ENCODE measurements at regions not wholly inside any gene's neighbourhood (a gene's known extent, or its start where the extent isn't known, plus 50 kb on each side); places are given as distances from the start of the nearest gene placed in this dataset.

GRCh38 chr9:79173932-79174331 lies 397.8 kb upstream of the TLE4 start:
- CTCF ChIA-PET = no interaction called here
- no peak overlapping the region for H3K4me3 ChIP-seq (ENCODE audit: control insufficient read depth in 1 of 2, extremely low read depth in 1 of 2, low read length in 1 of 2)
- no peaks in the 10 kb centered on the region for H3K36me3 ChIP-seq (ENCODE audit: control insufficient read depth in 2 of 2, extremely low read depth in 1 of 2, insufficient read depth in 1 of 2, low read length in 1 of 2)
- POLR2A ChIA-PET = no interaction called here
- WGBS (ENCODE audit: insufficient coverage) = 60% methylated on average over 1 of the region's 3 CpGs
- H3K9me3 ChIP-seq = no peaks in the 10 kb centered on the region
- no peaks in the 10 kb centered on the region for H3K27me3 ChIP-seq (replicated peaks in 1 of 2; ENCODE audit: control insufficient read depth in 2 of 2, extremely low read depth in 1 of 2, insufficient read depth in 2 of 2, low read length in 1 of 2)
- Mint-ChIP-seq H3K4me1 (no peaks in the 10 kb centered on the region), H3K4me3 (no peak overlapping the region), H3K9me3 (no peaks in the 10 kb centered on the region), H3K27ac (no peak overlapping the region), H3K36me3 (no peaks in the 10 kb centered on the region), H3K27me3 (peaks cover 0 to 7% of the 10 kb centered on the region in 2 donors)
- H3K27ac ChIP-seq (ENCODE audit: low read length) = no peak overlapping the region
- no peak for DNase-seq
- no peak for ATAC-seq (replicated peaks in 1 of 4)
- no peaks in the 10 kb centered on the region for H3K4me1 ChIP-seq (ENCODE audit: control insufficient read depth in 1 of 2, extremely low read depth in 1 of 2, insufficient read depth in 2 of 2, low read length in 2 of 2)

- Mint-ChIP-seq H3K27ac (no peak overlapping the region), H3K27me3 (peaks cover 0 to 7% of the 10 kb centered on the region in 2 donors), H3K36me3 (no peaks in the 10 kb centered on the region), H3K9me3 (peaks cover 2 to 6% (median 5%) of the 10 kb centered on the region in 3 donors), H3K4me1 (no peaks in the 10 kb centered on the region), H3K4me3 (no peak overlapping the region)
- H3K4me3 ChIP-seq (ENCODE audit: control insufficient read depth in 1 of 2, extremely low read depth in 1 of 2, low read length in 1 of 2) = no peak overlapping the region
- H3K27me3 ChIP-seq (replicated peaks in 1 of 2; ENCODE audit: control insufficient read depth in 2 of 2, extremely low read depth in 1 of 2, insufficient read depth in 2 of 2, low read length in 1 of 2) = no peaks in the 10 kb centered on the region
- ATAC-seq (replicated peaks in 1 of 4) = no peak
- CTCF ChIA-PET = interaction anchor here in 1 of 2 donors (0.7 kb wide), 1 partner anchor 1451 kb away, joined by 3 read pairs; no protein-coding TSS in a partner anchor
- H3K36me3 ChIP-seq (ENCODE audit: control insufficient read depth in 2 of 2, extremely low read depth in 1 of 2, insufficient read depth in 1 of 2, low read length in 1 of 2) = no peaks in the 10 kb centered on the region
- no peak for DNase-seq
- H3K9me3 ChIP-seq = no peaks in the 10 kb centered on the region
- no peaks in the 10 kb centered on the region for H3K4me1 ChIP-seq (ENCODE audit: control insufficient read depth in 1 of 2, extremely low read depth in 1 of 2, insufficient read depth in 2 of 2, low read length in 2 of 2)
- WGBS (ENCODE audit: insufficient coverage) = no CpG with 5 or more reads among the region's 4 CpGs
- H3K27ac ChIP-seq (ENCODE audit: low read length) = no peak overlapping the region
- POLR2A ChIA-PET = no interaction called here
Measured at GRCh38 chr9:79176014-79176697, 395.6 kb upstream of the TLE4 start.

DNA sequence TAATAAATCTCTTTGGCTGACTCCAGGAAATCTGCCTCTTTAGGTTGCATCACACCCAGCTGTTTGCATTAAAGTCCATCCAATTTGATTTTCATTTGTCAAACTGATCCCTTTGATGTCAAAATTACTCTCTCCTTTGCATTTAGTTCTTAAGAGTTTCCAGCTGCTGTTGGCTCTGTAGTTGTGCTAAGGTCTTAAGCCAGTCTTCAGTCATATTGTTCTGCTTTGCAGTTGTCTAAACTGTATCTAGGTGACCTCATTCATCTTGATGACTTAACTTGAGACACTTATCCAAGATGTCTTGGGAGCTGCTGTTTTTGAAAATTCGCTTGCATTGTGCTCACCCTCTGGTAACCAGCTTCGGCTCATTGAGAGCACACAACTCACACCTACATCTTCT lies 386.9 kb upstream of the TLE4 start:
- H3K4me1 ChIP-seq (ENCODE audit: control insufficient read depth in 1 of 2, extremely low read depth in 1 of 2, insufficient read depth in 2 of 2, low read length in 2 of 2) = no peaks in the 10 kb centered on the region
- POLR2A ChIA-PET = no interaction called here

DNA sequence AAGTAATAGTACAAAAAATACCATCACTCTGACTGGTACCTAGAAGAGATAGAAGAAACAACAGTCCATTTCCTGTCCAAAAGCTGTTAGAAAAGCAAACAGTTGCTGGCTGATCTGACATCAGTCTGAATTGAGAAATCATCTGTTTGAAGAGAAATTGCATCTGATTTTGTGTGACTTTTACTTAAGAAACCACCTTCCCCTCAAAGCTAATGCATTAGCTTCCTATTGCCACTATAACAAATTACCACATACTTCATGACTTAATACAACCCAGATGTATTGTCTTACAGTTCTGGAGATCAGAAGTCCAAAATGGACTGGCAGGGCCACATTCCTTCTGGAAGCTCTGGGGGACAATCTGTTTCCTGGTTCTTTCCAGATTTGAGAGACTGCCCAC lies 385.9 kb upstream of the TLE4 start:
- Histone ChIP-seq H3K27ac (ENCODE audit: low read length) (no peak overlapping the region), H3K4me3 (ENCODE audit: control insufficient read depth in 1 of 2, extremely low read depth in 1 of 2, low read length in 1 of 2) (no peak overlapping the region), H3K4me1 (ENCODE audit: control insufficient read depth in 1 of 2, extremely low read depth in 1 of 2, insufficient read depth in 2 of 2, low read length in 2 of 2) (no peaks in the 10 kb centered on the region), H3K9me3 (no peaks in the 10 kb centered on the region), H3K27me3 (replicated peaks in 1 of 2; ENCODE audit: control insufficient read depth in 2 of 2, extremely low read depth in 1 of 2, insufficient read depth in 2 of 2, low read length in 1 of 2) (no peaks in the 10 kb centered on the region), H3K36me3 (ENCODE audit: control insufficient read depth in 2 of 2, extremely low read depth in 1 of 2, insufficient read depth in 1 of 2, low read length in 1 of 2) (no peaks in the 10 kb centered on the region)
- POLR2A ChIA-PET = no interaction called here
- CTCF ChIA-PET = no interaction called here
- Mint-ChIP-seq H3K4me3 (no peak overlapping the region), H3K9me3 (peaks cover 0 to 4% (median 2%) of the 10 kb centered on the region in 3 donors), H3K27me3 (peaks cover 2 to 4% of the 10 kb centered on the region in 2 donors), H3K36me3 (no peaks in the 10 kb centered on the region), H3K4me1 (no peaks in the 10 kb centered on the region), H3K27ac (no peak overlapping the region)
- ATAC-seq (replicated peaks in 1 of 4) (no peak), DNase-seq (no peak)

More for the DNA sequence above, 386.9 kb upstream of the TLE4 start:
- CTCF ChIA-PET = interaction anchor here in 1 of 2 donors (0.6 kb wide), 1 partner anchor 327 kb away, joined by 3 read pairs; no protein-coding TSS in a partner anchor
- Mint-ChIP-seq H3K27me3 (peaks cover 2 to 4% of the 10 kb centered on the region in 2 donors), H3K9me3 (peaks cover 4 to 10% (median 5%) of the 10 kb centered on the region in 3 donors), H3K4me1 (no peaks in the 10 kb centered on the region), H3K27ac (no peak overlapping the region), H3K36me3 (no peaks in the 10 kb centered on the region), H3K4me3 (no peak overlapping the region)
- H3K4me3 ChIP-seq (ENCODE audit: control insufficient read depth in 1 of 2, extremely low read depth in 1 of 2, low read length in 1 of 2) = no peak overlapping the region
- no peaks in the 10 kb centered on the region for H3K9me3 ChIP-seq
- no peaks in the 10 kb centered on the region for H3K27me3 ChIP-seq (replicated peaks in 1 of 2; ENCODE audit: control insufficient read depth in 2 of 2, extremely low read depth in 1 of 2, insufficient read depth in 2 of 2, low read length in 1 of 2)
- ATAC-seq (replicated peaks in 1 of 4) (no peak), DNase-seq (no peak)
- H3K36me3 ChIP-seq (ENCODE audit: control insufficient read depth in 2 of 2, extremely low read depth in 1 of 2, insufficient read depth in 1 of 2, low read length in 1 of 2) = no peaks in the 10 kb centered on the region
- 80% methylated on average over 2 of the region's 2 CpGs for WGBS (ENCODE audit: insufficient coverage)
- H3K27ac ChIP-seq (ENCODE audit: low read length) = no peak overlapping the region

DNA sequence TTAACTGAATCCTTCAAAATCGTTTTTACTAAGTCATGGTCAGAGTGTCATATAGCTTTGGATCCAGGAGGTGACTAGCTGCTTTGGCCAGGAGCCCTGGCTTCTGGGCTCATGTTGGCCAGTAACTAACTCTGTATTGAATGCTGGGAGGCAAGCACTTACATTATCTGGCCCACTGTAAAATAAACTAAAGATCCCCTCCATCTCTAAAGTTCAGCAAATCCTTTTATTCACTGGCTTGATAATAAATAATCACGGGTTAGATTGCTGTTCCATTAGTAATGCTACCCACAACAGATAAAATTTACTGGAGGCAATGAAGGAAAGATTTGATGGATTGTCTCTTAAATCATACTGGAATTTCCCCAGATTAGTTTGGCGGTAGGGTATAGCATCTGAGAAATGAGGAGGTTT lies 382.2 kb upstream of the TLE4 start:
- H3K36me3 Mint-ChIP-seq = no peaks in the 10 kb centered on the region
- H3K4me1 ChIP-seq (ENCODE audit: control insufficient read depth in 1 of 2, extremely low read depth in 1 of 2, insufficient read depth in 2 of 2, low read length in 2 of 2) = no peaks in the 10 kb centered on the region
- H3K9me3 Mint-ChIP-seq = peaks cover 0 to 4% (median 2%) of the 10 kb centered on the region in 3 donors
- CTCF ChIA-PET = no interaction called here
- WGBS (ENCODE audit: insufficient coverage) = no CpG with 5 or more reads among the region's 3 CpGs
- H3K36me3 ChIP-seq (ENCODE audit: control insufficient read depth in 2 of 2, extremely low read depth in 1 of 2, insufficient read depth in 1 of 2, low read length in 1 of 2) = no peaks in the 10 kb centered on the region
- H3K27me3 ChIP-seq (replicated peaks in 1 of 2; ENCODE audit: control insufficient read depth in 2 of 2, extremely low read depth in 1 of 2, insufficient read depth in 2 of 2, low read length in 1 of 2) = no peaks in the 10 kb centered on the region
- POLR2A ChIA-PET = no interaction called here
- H3K27ac Mint-ChIP-seq = no peak overlapping the region
- ATAC-seq (replicated peaks in 1 of 4) = no peak
- DNase-seq = no peak
- no peaks in the 10 kb centered on the region for H3K9me3 ChIP-seq
- no peak overlapping the region for H3K4me3 ChIP-seq (ENCODE audit: control insufficient read depth in 1 of 2, extremely low read depth in 1 of 2, low read length in 1 of 2)
- no peaks in the 10 kb centered on the region for H3K4me1 Mint-ChIP-seq
- no peak overlapping the region for H3K27ac ChIP-seq (ENCODE audit: low read length)
- peaks cover 2 to 4% of the 10 kb centered on the region in 2 donors for H3K27me3 Mint-ChIP-seq
- no peak overlapping the region for H3K4me3 Mint-ChIP-seq

- Mint-ChIP-seq H3K27me3 (peaks cover 0 to 2% of the 10 kb centered on the region in 2 donors), H3K36me3 (no peaks in the 10 kb centered on the region), H3K9me3 (peaks cover 0 to 4% (median 0%) of the 10 kb centered on the region in 3 donors), H3K4me3 (no peak overlapping the region), H3K27ac (no peak overlapping the region), H3K4me1 (no peaks in the 10 kb centered on the region)
- POLR2A ChIA-PET = no interaction called here
- WGBS (ENCODE audit: insufficient coverage) = 90% methylated on average over 2 of the region's 3 CpGs
- no peak for DNase-seq
- CTCF ChIA-PET = no interaction called here
- Histone ChIP-seq H3K27ac (ENCODE audit: low read length) (no peak overlapping the region), H3K4me1 (ENCODE audit: control insufficient read depth in 1 of 2, extremely low read depth in 1 of 2, insufficient read depth in 2 of 2, low read length in 2 of 2) (no peaks in the 10 kb centered on the region), H3K9me3 (no peaks in the 10 kb centered on the region), H3K36me3 (ENCODE audit: control insufficient read depth in 2 of 2, extremely low read depth in 1 of 2, insufficient read depth in 1 of 2, low read length in 1 of 2) (no peaks in the 10 kb centered on the region), H3K27me3 (replicated peaks in 1 of 2; ENCODE audit: control insufficient read depth in 2 of 2, extremely low read depth in 1 of 2, insufficient read depth in 2 of 2, low read length in 1 of 2) (no peaks in the 10 kb centered on the region), H3K4me3 (ENCODE audit: control insufficient read depth in 1 of 2, extremely low read depth in 1 of 2, low read length in 1 of 2) (no peak overlapping the region)
- no peak for ATAC-seq (replicated peaks in 1 of 4)
Measured at GRCh38 chr9:79193001-79193400, 378.8 kb upstream of the TLE4 start.

Measured in T-cell (primary cell).